Erythroblast (primary cell): ENCODE measurements at regions not wholly inside any gene's neighbourhood (a gene's known extent, or its start where the extent isn't known, plus 50 kb on each side); places are given as distances from the start of the nearest gene placed in this dataset.
"Not testable (repeated sequence)": the region's sequence is repeated elsewhere in the genome, so short reads cannot be mapped to it uniquely, and the experiment has no call there.

Source experiments
- GATA1 ChIP-seq: IDR thresholded peaks from 2 replicates; pipeline ENCODE4 v1.6.1; 2011; ENCODE audit warnings: low read depth, mild to moderate bottlenecking, control low read depth, low read length, moderate library complexity
- POLR2A ChIP-seq: IDR thresholded peaks from 2 replicates; pipeline ENCODE4 v1.6.1; 2011; ENCODE audit warnings: mild to moderate bottlenecking, low read length

- TF ChIP-seq POLR2A, GATA1: not testable (repeated sequence)
Observed at GRCh38 chr15:84157857-84158256, 77.7 kb upstream of the GOLGA6L4 start.
